H9 (cell line): ENCODE measurements at regions not wholly inside any gene's neighbourhood (a gene's known extent, or its start where the extent isn't known, plus 50 kb on each side); places are given as distances from the start of the nearest gene placed in this dataset.

Source experiments
- DNase-seq: peaks from one replicate; pipeline ENCODE4 v3.0.0-alpha.2; 2017
- H2AFZ ChIP-seq: one replicate; pipeline ENCODE4 v1.6.1; 2013; ENCODE audit warnings: mild to moderate bottlenecking, low read length, control low read depth, moderate library complexity
- H2AK5ac ChIP-seq: 2 replicates; pipeline ENCODE4 v1.6.1; 2013; ENCODE audit warnings: low read length, control low read depth, mixed read lengths; ENCODE audit not compliant: insufficient read length
- H2BK120ac ChIP-seq: one replicate; pipeline ENCODE4 v1.6.1; 2013; ENCODE audit warnings: low read depth, mild to moderate bottlenecking, low read length, control low read depth, inconsistent platforms; ENCODE audit not compliant: poor library complexity, severe bottlenecking
- H2BK12ac ChIP-seq: 2 replicates; pipeline ENCODE4 v1.6.1; 2013; ENCODE audit warnings: low read length, control low read depth, mixed read lengths, low read depth; ENCODE audit not compliant: insufficient read length
- H2BK15ac ChIP-seq: 2 replicates; pipeline ENCODE4 v1.6.1; 2013; ENCODE audit warnings: low read depth, low read length, control low read depth
- H2BK20ac ChIP-seq: one replicate; pipeline ENCODE4 v1.6.1; 2013; ENCODE audit warnings: low read depth, mild to moderate bottlenecking, low read length, control low read depth, inconsistent platforms; ENCODE audit not compliant: poor library complexity, severe bottlenecking
- H2BK5ac ChIP-seq: 2 replicates; pipeline ENCODE4 v1.6.1; 2013; ENCODE audit warnings: low read length, control low read depth, mixed read lengths; ENCODE audit not compliant: insufficient read length
- H3K14ac ChIP-seq: 2 replicates; pipeline ENCODE4 v1.6.1; 2013; ENCODE audit warnings: low read length, control low read depth; ENCODE audit not compliant: insufficient read depth
- H3K18ac ChIP-seq: 2 replicates; pipeline ENCODE4 v1.6.1; 2013; ENCODE audit warnings: low read depth, mild to moderate bottlenecking, mixed read lengths, low read length, control low read depth; ENCODE audit not compliant: insufficient read length
- H3K23ac ChIP-seq: 2 replicates; pipeline ENCODE4 v1.6.1; 2013; ENCODE audit warnings: low read length, control low read depth, mixed read lengths, low read depth; ENCODE audit not compliant: insufficient read length
- H3K23me2 ChIP-seq: 2 replicates; pipeline ENCODE4 v1.6.1; 2013; ENCODE audit warnings: low read depth, mild to moderate bottlenecking, mixed read lengths, low read length, control low read depth; ENCODE audit not compliant: insufficient read length, poor library complexity, severe bottlenecking
- H3K27ac ChIP-seq: 2 replicates; pipeline ENCODE4 v1.5.1; 2013; ENCODE audit warnings: low read length, control low read depth, mixed read lengths, low read depth; ENCODE audit not compliant: insufficient read length
- H3K27me3 ChIP-seq: 2 replicates; pipeline ENCODE4 v1.6.1; 2013; ENCODE audit warnings: low read length, control low read depth, inconsistent platforms; ENCODE audit not compliant: insufficient read depth
- H3K4ac ChIP-seq: 2 replicates; pipeline ENCODE4 v1.6.1; 2013; ENCODE audit warnings: low read depth, mild to moderate bottlenecking, control low read depth, inconsistent platforms, low read length, moderate library complexity
- H3K4me1 ChIP-seq: 2 replicates; pipeline ENCODE4 v1.6.1; 2013; ENCODE audit warnings: low read length, control low read depth, inconsistent platforms; ENCODE audit not compliant: insufficient read depth
- H3K4me2 ChIP-seq: 2 replicates; pipeline ENCODE4 v1.6.1; 2013; ENCODE audit warnings: low read length, control low read depth, mixed read lengths; ENCODE audit not compliant: insufficient read length, insufficient read depth
- H3K56ac ChIP-seq: 2 replicates; pipeline ENCODE4 v1.6.1; 2013; ENCODE audit warnings: low read depth, mild to moderate bottlenecking, mixed read lengths, low read length, control low read depth; ENCODE audit not compliant: insufficient read length
- H3K79me1 ChIP-seq: 2 replicates; pipeline ENCODE4 v1.6.1; 2013; ENCODE audit warnings: low read depth, mild to moderate bottlenecking, moderate library complexity, low read length, control low read depth, inconsistent platforms; ENCODE audit not compliant: insufficient read depth, poor library complexity, severe bottlenecking
- H3K79me2 ChIP-seq: 2 replicates; pipeline ENCODE4 v1.6.1; 2013; ENCODE audit warnings: low read length, control low read depth, inconsistent platforms; ENCODE audit not compliant: insufficient read depth
- H3K9ac ChIP-seq: 2 replicates; pipeline ENCODE4 v1.6.1; 2013; ENCODE audit warnings: low read length, control low read depth, mixed read lengths; ENCODE audit not compliant: insufficient read length; ENCODE audit errors: extremely low read depth
- H3K9me3 ChIP-seq: one replicate; pipeline ENCODE4 v1.6.1; 2013; ENCODE audit warnings: low read depth, low read length, inconsistent platforms; ENCODE audit not compliant: control insufficient read depth
- H3T11ph ChIP-seq: one replicate; pipeline ENCODE4 v1.6.1; 2013; ENCODE audit warnings: mild to moderate bottlenecking, low read length, control low read depth, inconsistent platforms
- H4K20me1 ChIP-seq: one replicate; pipeline ENCODE4 v1.6.1; 2013; ENCODE audit not compliant: control insufficient read depth, insufficient read length, insufficient read depth
- H4K5ac ChIP-seq: 2 replicates; pipeline ENCODE4 v1.6.1; 2013; ENCODE audit warnings: low read depth, mild to moderate bottlenecking, mixed read lengths, low read length, control low read depth; ENCODE audit not compliant: insufficient read length
- H4K8ac ChIP-seq: replicated peaks from 2 replicates; pipeline ENCODE4 v1.6.1; 2013; ENCODE audit warnings: low read length, control low read depth, mixed read lengths, low read depth; ENCODE audit not compliant: insufficient read length
- H4K91ac ChIP-seq: 2 replicates; pipeline ENCODE4 v1.6.1; 2013; ENCODE audit warnings: low read depth, mild to moderate bottlenecking, moderate library complexity, mixed read lengths, low read length, control low read depth; ENCODE audit not compliant: insufficient read length
- H3K27ac Mint-ChIP-seq, 3 experiments: 2 replicates in 2 of 3; 3 replicates in 1 of 3; pipeline ENCODE4 v1.8.0; 2020 to 2021; ENCODE audit warnings: mixed read lengths in 3 of 3, mild to moderate bottlenecking in 1 of 3, moderate library complexity in 1 of 3
- H3K27me3 Mint-ChIP-seq: 2 replicates; pipeline ENCODE4 v1.8.0; 2021; ENCODE audit warnings: low read depth, mild to moderate bottlenecking, moderate library complexity, mixed read lengths
- H3K36me3 Mint-ChIP-seq, 3 experiments: 2 replicates in 2 of 3; 3 replicates in 1 of 3; pipeline ENCODE4 v1.8.0; 2020 to 2021; ENCODE audit warnings: low read depth in 3 of 3, mixed read lengths in 3 of 3; ENCODE audit not compliant: insufficient read depth in 1 of 3
- H3K4me1 Mint-ChIP-seq, 2 experiments: 2 replicates each; pipeline ENCODE4 v1.8.0; 2020; ENCODE audit warnings: mixed read lengths in 2 of 2
- H3K4me3 Mint-ChIP-seq, 2 experiments: 2 replicates in 1 of 2; 3 replicates in 1 of 2; pipeline ENCODE4 v1.8.0; 2020 to 2021; ENCODE audit warnings: mild to moderate bottlenecking in 2 of 2, mixed read lengths in 2 of 2, moderate library complexity in 1 of 2
- H3K9me3 Mint-ChIP-seq, 2 experiments: 2 replicates in 1 of 2; 3 replicates in 1 of 2; pipeline ENCODE4 v1.8.0; 2020; ENCODE audit warnings: mild to moderate bottlenecking in 2 of 2, mixed read lengths in 2 of 2, moderate library complexity in 1 of 2
- WGBS: extraction: QIAGEN DNeasy Blood & Tissue Kit; methylation state at CpG from one replicate; pipeline ENCODE4 v1.1.7; 2013; ENCODE audit warnings: missing lambda C conversion rate, low lambda C conversion rate, mixed read lengths; ENCODE audit not compliant: insufficient read length; ENCODE audit errors: extremely low coverage; 5-methylcytosine and 5-hydroxymethylcytosine counted together
- TF ChIP-seq, protein P1 (sequence below): fragments of 200-600 bp; sonication (generic); conservative IDR thresholded peaks from 3 replicates; pipeline ENCODE4 v1.8.0; 2021; ENCODE audit warnings: antibody characterized with exemption, mild to moderate bottlenecking

- H3K9me3 ChIP-seq = peaks cover 16% of the 10 kb centered on the region
- no peak overlapping the region for H2AK5ac ChIP-seq
- TF ChIP-seq, protein P1, sequence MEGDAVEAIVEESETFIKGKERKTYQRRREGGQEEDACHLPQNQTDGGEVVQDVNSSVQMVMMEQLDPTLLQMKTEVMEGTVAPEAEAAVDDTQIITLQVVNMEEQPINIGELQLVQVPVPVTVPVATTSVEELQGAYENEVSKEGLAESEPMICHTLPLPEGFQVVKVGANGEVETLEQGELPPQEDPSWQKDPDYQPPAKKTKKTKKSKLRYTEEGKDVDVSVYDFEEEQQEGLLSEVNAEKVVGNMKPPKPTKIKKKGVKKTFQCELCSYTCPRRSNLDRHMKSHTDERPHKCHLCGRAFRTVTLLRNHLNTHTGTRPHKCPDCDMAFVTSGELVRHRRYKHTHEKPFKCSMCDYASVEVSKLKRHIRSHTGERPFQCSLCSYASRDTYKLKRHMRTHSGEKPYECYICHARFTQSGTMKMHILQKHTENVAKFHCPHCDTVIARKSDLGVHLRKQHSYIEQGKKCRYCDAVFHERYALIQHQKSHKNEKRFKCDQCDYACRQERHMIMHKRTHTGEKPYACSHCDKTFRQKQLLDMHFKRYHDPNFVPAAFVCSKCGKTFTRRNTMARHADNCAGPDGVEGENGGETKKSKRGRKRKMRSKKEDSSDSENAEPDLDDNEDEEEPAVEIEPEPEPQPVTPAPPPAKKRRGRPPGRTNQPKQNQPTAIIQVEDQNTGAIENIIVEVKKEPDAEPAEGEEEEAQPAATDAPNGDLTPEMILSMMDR = no peak
- peaks cover 15 to 25% (median 17%) of the 10 kb centered on the region in 3 experiments for H3K36me3 Mint-ChIP-seq
- no peak overlapping the region for H3K23ac ChIP-seq
- no peak overlapping the region for H2BK120ac ChIP-seq
- no peak overlapping the region for H4K91ac ChIP-seq
- no peaks in the 10 kb centered on the region for H3K79me2 ChIP-seq
- H3K18ac ChIP-seq = no peak overlapping the region
- H3K4me3 Mint-ChIP-seq = no peak overlapping the region
- H3K56ac ChIP-seq = no peak overlapping the region
- no peak for DNase-seq
- H2BK12ac ChIP-seq = no peak overlapping the region
- no peak overlapping the region for H4K8ac ChIP-seq
- H3K27ac Mint-ChIP-seq = no peak overlapping the region
- no peak overlapping the region for H3K4me2 ChIP-seq
- peaks cover 4 to 5% of the 10 kb centered on the region in 2 experiments; a peak in 2 of 4 replicates for H3K4me1 Mint-ChIP-seq
- no peak overlapping the region for H4K5ac ChIP-seq
- H3K9me3 Mint-ChIP-seq = peaks cover 21 to 22% of the 10 kb centered on the region in 2 experiments
- H3K4ac ChIP-seq = no peak overlapping the region
- no peaks in the 10 kb centered on the region for H3K79me1 ChIP-seq
- no peaks in the 10 kb centered on the region for H3K4me1 ChIP-seq
- H3K27ac ChIP-seq = no peak overlapping the region
- H3K9ac ChIP-seq = no peak overlapping the region
- no peak overlapping the region for H2BK5ac ChIP-seq
- no peaks in the 10 kb centered on the region for H4K20me1 ChIP-seq
- H3K14ac ChIP-seq = no peak overlapping the region
- H3K23me2 ChIP-seq = no peaks in the 10 kb centered on the region
- H3K27me3 ChIP-seq = no peaks in the 10 kb centered on the region
- H2BK15ac ChIP-seq = no peak overlapping the region
- no CpG with 5 or more reads among the region's 4 CpGs for WGBS
- no peaks in the 10 kb centered on the region; the same call in none of the 2 replicates for H3K27me3 Mint-ChIP-seq
- H2AFZ ChIP-seq = no peak overlapping the region
- H3T11ph ChIP-seq = no peak overlapping the region
- no peak overlapping the region for H2BK20ac ChIP-seq
Measured at GRCh38 chr12:75568393-75568792, 57.0 kb upstream of the KRR1 start.
